Sigmoid colon (tissue), 6 donors: ENCODE measurements at regions not wholly inside any gene's neighbourhood (a gene's known extent, or its start where the extent isn't known, plus 50 kb on each side); places are given as distances from the start of the nearest gene placed in this dataset.

Source experiments
- DNase-seq: peaks from one replicate; pipeline ENCODE4 v3.0.0-alpha.2; 2019
- H3K27ac ChIP-seq, 4 donors: fragments of 200-600 bp; sonication (generic); one replicate each; pipeline ENCODE4 v1.5.1; 2016 to 2019; ENCODE audit warnings: mild to moderate bottlenecking in 1 of 4
- H3K27me3 ChIP-seq, 3 donors: fragments of 200-600 bp; sonication (generic); one replicate each; pipeline ENCODE4 v1.5.1; 2019; ENCODE audit warnings: mild to moderate bottlenecking in 1 of 3
- H3K36me3 ChIP-seq, 4 donors: fragments of 200-600 bp; sonication (generic); one replicate each; pipeline ENCODE4 v1.5.1; 2016 to 2019
- H3K4me1 ChIP-seq, 4 donors: fragments of 200-600 bp; sonication (generic); one replicate each; pipeline ENCODE4 v1.5.1; 2017 to 2019
- H3K4me3 ChIP-seq, 4 donors: fragments of 200-600 bp; sonication (generic); one replicate each; pipeline ENCODE4 v1.5.1; 2017 to 2019; ENCODE audit warnings: mild to moderate bottlenecking in 2 of 4, moderate library complexity in 1 of 4
- H3K9me3 ChIP-seq, 4 donors: fragments of 200-600 bp in 3 of 4; sonication (generic) in 3 of 4; one replicate each; pipeline versions ENCODE4 v1.5.1 to v1.6.1; 2013 to 2019
- CTCF ChIP-seq, 4 experiments: fragments of 450-650 bp in 3 of 4; fragments of 200-600 bp in 1 of 4; IDR thresholded peaks; one replicate each; pipeline ENCODE4 v1.5.1; 2016 to 2019; ENCODE audit warnings: antibody characterized with exemption in 4 of 4, mild to moderate bottlenecking in 3 of 4, moderate library complexity in 2 of 4
- EP300 ChIP-seq, 4 donors: sonication (generic); formaldehyde crosslinking; IDR thresholded peaks; one replicate each; pipeline ENCODE4 v1.6.1; 2017; ENCODE audit warnings: antibody characterized with exemption in 4 of 4
- POLR2A ChIP-seq, 2 donors: fragments of 450-650 bp; IDR thresholded peaks; one replicate each; pipeline ENCODE4 v1.6.1; 2016; ENCODE audit warnings: antibody characterized with exemption in 2 of 2, mild to moderate bottlenecking in 2 of 2, moderate library complexity in 2 of 2
- POLR2AphosphoS5 ChIP-seq, 4 donors: sonication (generic); formaldehyde crosslinking; IDR thresholded peaks; one replicate each; pipeline ENCODE4 v1.6.1; 2017; ENCODE audit warnings: antibody characterized with exemption in 4 of 4
- WGBS, 2 donors: extraction: QIAGEN DNeasy Blood & Tissue Kit; methylation state at CpG; one replicate each; pipeline ENCODE4 v1.1.7; 2013; 5-methylcytosine and 5-hydroxymethylcytosine counted together
- intact Hi-C: fragments of 100-400 bp; cut with DNase I; formaldehyde crosslinking; loops from one replicate; pipeline ENCODE4 v1.15.1; 2023
- donor health status: healthy with polysubstance abuse.
- donor health status: healthy.

GRCh38 chr10:131776496-131776895 lies 124.3 kb upstream of the PPP2R2D start:
- no peak overlapping the region for H3K27ac ChIP-seq
- peaks cover 6 to 20% (median 17%) of the 10 kb centered on the region in 4 donors for H3K9me3 ChIP-seq
- 84 to 89% methylated on average over 11 of the region's 11 CpGs for WGBS, 2 donors
- H3K27me3 ChIP-seq = peaks cover 0 to 10% (median 0%) of the 10 kb centered on the region in 3 donors
- H3K36me3 ChIP-seq = no peaks in the 10 kb centered on the region
- H3K4me1 ChIP-seq = peaks cover 0 to 4% (median 0%) of the 10 kb centered on the region in 4 donors
- DNase-seq = peak; percentile 10
- no peak for TF ChIP-seq POLR2AphosphoS5 (IDR thresholded peaks at IDR 0.05)
- no peak for TF ChIP-seq EP300 (IDR thresholded peaks at IDR 0.05)
- no peak for TF ChIP-seq POLR2A (IDR thresholded peaks at IDR 0.05)
- no peak for TF ChIP-seq CTCF (IDR thresholded peaks at IDR 0.05)
- intact Hi-C loops = no loop called here
- H3K4me3 ChIP-seq = no peak overlapping the region

- intact Hi-C loops = no loop called here
- H3K36me3 ChIP-seq = no peaks in the 10 kb centered on the region
- H3K9me3 ChIP-seq = peaks cover 6 to 20% (median 17%) of the 10 kb centered on the region in 4 donors
- no peak overlapping the region for H3K27ac ChIP-seq
- H3K4me1 ChIP-seq = peaks cover 0 to 4% (median 0%) of the 10 kb centered on the region in 4 donors
- no peak overlapping the region for H3K4me3 ChIP-seq
- TF ChIP-seq CTCF (IDR thresholded peaks at IDR 0.05) = no peak
- no peak for TF ChIP-seq EP300 (IDR thresholded peaks at IDR 0.05)
- no peak for TF ChIP-seq POLR2AphosphoS5 (IDR thresholded peaks at IDR 0.05)
- no peak for TF ChIP-seq POLR2A (IDR thresholded peaks at IDR 0.05)
- DNase-seq = no peak
- WGBS, 2 donors = 89 to 90% methylated on average over 5 of the region's 5 CpGs
- peaks cover 0 to 10% (median 0%) of the 10 kb centered on the region in 3 donors for H3K27me3 ChIP-seq
Observed at GRCh38 chr10:131777162-131777561, 123.6 kb upstream of the PPP2R2D start.

- intact Hi-C loops = no loop called here
- Histone ChIP-seq H3K4me3 (no peak overlapping the region), H3K9me3 (peaks cover 6 to 20% (median 17%) of the 10 kb centered on the region in 4 donors), H3K36me3 (no peaks in the 10 kb centered on the region), H3K27ac (no peak overlapping the region), H3K4me1 (no peaks in the 10 kb centered on the region), H3K27me3 (peaks cover 0 to 10% (median 0%) of the 10 kb centered on the region in 3 donors)
- 81 to 89% methylated on average over 2 of the region's 2 CpGs for WGBS, 2 donors
- DNase-seq = no peak
- TF ChIP-seq POLR2A (IDR thresholded peaks at IDR 0.05) = no peak
- no peak for TF ChIP-seq CTCF (IDR thresholded peaks at IDR 0.05)
- TF ChIP-seq EP300 (IDR thresholded peaks at IDR 0.05) = no peak
- no peak for TF ChIP-seq POLR2AphosphoS5 (IDR thresholded peaks at IDR 0.05)
Observed at GRCh38 chr10:131777921-131778320, 122.9 kb upstream of the PPP2R2D start.

GRCh38 chr10:131778385-131778784 lies 122.4 kb upstream of the PPP2R2D start:
- peaks cover 0 to 9% (median 0%) of the 10 kb centered on the region in 3 donors for H3K27me3 ChIP-seq
- H3K4me3 ChIP-seq = no peak overlapping the region
- peaks cover 6 to 20% (median 17%) of the 10 kb centered on the region in 4 donors for H3K9me3 ChIP-seq
- intact Hi-C loops = no loop called here
- no peak overlapping the region for H3K27ac ChIP-seq
- no peak for TF ChIP-seq POLR2AphosphoS5 (IDR thresholded peaks at IDR 0.05)
- TF ChIP-seq CTCF (IDR thresholded peaks at IDR 0.05) = no peak
- TF ChIP-seq POLR2A (IDR thresholded peaks at IDR 0.05) = no peak
- TF ChIP-seq EP300 (IDR thresholded peaks at IDR 0.05) = no peak
- WGBS, 2 donors = 91 to 93% methylated on average over 9 of the region's 9 CpGs
- no peaks in the 10 kb centered on the region for H3K4me1 ChIP-seq
- no peaks in the 10 kb centered on the region for H3K36me3 ChIP-seq
- peak; percentile 32 for DNase-seq

GRCh38 chr10:131778842-131779241 lies 122.0 kb upstream of the PPP2R2D start:
- Histone ChIP-seq H3K9me3 (peaks cover 6 to 20% (median 17%) of the 10 kb centered on the region in 4 donors), H3K4me3 (no peak overlapping the region), H3K27me3 (peaks cover 0 to 5% (median 0%) of the 10 kb centered on the region in 3 donors), H3K36me3 (no peaks in the 10 kb centered on the region), H3K27ac (no peak overlapping the region), H3K4me1 (no peaks in the 10 kb centered on the region)
- WGBS, 2 donors = 81 to 94% methylated on average over 8 of the region's 8 CpGs
- intact Hi-C loops = no loop called here
- DNase-seq = no peak
- no peak for TF ChIP-seq CTCF (IDR thresholded peaks at IDR 0.05)
- no peak for TF ChIP-seq POLR2AphosphoS5 (IDR thresholded peaks at IDR 0.05)
- no peak for TF ChIP-seq EP300 (IDR thresholded peaks at IDR 0.05)
- no peak for TF ChIP-seq POLR2A (IDR thresholded peaks at IDR 0.05)
